AG04449 (cell line): ENCODE measurements at regions not wholly inside any gene's neighbourhood (a gene's known extent, or its start where the extent isn't known, plus 50 kb on each side); places are given as distances from the start of the nearest gene placed in this dataset.

Source experiments
- CTCF ChIA-PET: fragments of 350-600 bp; formaldehyde crosslinking; extraction: SDS; loops from one replicate; lab custom pipeline; 2021; ENCODE audit warnings: antibody characterized with exemption; lab: Yijun Ruan, JAX
- POLR2A ChIA-PET: fragments of 400-600, 350-600 bp; formaldehyde crosslinking; extraction: SDS; loops from one replicate; lab custom pipeline; 2020; ENCODE audit warnings: antibody characterized with exemption, inconsistent platforms; lab: Yijun Ruan, JAX
- DNase-seq: peaks from one replicate; pipeline ENCODE4 v3.0.0-alpha.2; 2010; ENCODE audit warnings: low read depth, low spot score
- H3K4me3 ChIP-seq: 2 replicates; pipeline ENCODE4 v1.5.1; 2011; ENCODE audit warnings: low read depth, mild to moderate bottlenecking, control low read depth, low read length
- TF ChIP-seq, protein P1 (sequence below): IDR thresholded peaks from one replicate; pipeline ENCODE4 v1.5.1; 2011; ENCODE audit warnings: mild to moderate bottlenecking, moderate library complexity, low read length, control low read depth, inconsistent platforms; ENCODE audit not compliant: insufficient read depth; ENCODE audit errors: missing control alignments

DNA sequence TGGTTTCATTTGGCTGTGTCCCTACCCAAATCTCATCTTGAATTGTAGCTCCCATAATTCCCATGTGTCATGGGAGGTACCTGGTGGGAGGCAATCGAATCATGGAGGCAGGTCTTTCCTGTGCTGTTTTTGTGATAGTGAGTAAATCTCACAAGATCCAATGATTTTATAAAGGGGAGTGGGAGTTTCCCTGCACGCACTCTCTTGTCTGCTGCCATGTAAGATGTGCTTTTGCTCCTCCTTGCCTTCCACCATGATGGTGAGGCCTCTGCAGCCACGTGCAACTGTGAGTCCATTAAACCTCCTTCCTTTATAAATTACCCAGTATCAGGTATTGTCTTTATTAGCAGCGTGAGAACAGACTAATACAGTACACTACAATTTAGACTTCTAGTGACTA is 67.5 kb upstream of the LINC01488 start:
- DNase-seq, result no peak
- no peak overlapping the region for H3K4me3 ChIP-seq
- TF ChIP-seq, protein P1, sequence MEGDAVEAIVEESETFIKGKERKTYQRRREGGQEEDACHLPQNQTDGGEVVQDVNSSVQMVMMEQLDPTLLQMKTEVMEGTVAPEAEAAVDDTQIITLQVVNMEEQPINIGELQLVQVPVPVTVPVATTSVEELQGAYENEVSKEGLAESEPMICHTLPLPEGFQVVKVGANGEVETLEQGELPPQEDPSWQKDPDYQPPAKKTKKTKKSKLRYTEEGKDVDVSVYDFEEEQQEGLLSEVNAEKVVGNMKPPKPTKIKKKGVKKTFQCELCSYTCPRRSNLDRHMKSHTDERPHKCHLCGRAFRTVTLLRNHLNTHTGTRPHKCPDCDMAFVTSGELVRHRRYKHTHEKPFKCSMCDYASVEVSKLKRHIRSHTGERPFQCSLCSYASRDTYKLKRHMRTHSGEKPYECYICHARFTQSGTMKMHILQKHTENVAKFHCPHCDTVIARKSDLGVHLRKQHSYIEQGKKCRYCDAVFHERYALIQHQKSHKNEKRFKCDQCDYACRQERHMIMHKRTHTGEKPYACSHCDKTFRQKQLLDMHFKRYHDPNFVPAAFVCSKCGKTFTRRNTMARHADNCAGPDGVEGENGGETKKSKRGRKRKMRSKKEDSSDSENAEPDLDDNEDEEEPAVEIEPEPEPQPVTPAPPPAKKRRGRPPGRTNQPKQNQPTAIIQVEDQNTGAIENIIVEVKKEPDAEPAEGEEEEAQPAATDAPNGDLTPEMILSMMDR, result no peak
- ChIA-PET POLR2A (no interaction called here), CTCF (no interaction called here)

DNA sequence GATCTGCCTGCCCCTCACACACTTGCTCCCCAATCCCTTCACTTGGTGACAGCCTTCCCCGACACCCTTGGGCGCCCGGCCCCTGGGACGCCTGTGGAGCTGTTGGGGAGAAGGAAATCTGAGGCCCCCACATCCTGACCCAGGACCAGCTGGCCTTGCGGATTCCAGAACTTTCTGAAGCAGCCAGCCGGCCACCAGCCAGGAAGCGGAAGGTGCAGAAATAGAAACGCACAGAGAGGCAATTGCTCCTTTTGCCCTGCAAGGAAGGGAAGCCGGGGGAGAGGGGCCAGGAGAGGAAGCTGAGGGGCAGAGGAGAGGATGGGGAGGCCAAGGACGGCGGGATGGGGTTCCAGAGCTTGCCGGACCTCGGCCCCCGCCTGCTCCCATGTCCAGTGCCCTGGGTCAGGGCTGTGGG is 66.7 kb upstream of the LINC01488 start:
- TF ChIP-seq, protein P1, result no peak
- POLR2A ChIA-PET, result no interaction called here
- H3K4me3 ChIP-seq, result no peak overlapping the region
- CTCF ChIA-PET, result interaction anchor here (1.3 kb wide), 1 partner anchor 283 kb away, joined by 3 read pairs; no protein-coding TSS in a partner anchor
- DNase-seq, result no peak

DNA sequence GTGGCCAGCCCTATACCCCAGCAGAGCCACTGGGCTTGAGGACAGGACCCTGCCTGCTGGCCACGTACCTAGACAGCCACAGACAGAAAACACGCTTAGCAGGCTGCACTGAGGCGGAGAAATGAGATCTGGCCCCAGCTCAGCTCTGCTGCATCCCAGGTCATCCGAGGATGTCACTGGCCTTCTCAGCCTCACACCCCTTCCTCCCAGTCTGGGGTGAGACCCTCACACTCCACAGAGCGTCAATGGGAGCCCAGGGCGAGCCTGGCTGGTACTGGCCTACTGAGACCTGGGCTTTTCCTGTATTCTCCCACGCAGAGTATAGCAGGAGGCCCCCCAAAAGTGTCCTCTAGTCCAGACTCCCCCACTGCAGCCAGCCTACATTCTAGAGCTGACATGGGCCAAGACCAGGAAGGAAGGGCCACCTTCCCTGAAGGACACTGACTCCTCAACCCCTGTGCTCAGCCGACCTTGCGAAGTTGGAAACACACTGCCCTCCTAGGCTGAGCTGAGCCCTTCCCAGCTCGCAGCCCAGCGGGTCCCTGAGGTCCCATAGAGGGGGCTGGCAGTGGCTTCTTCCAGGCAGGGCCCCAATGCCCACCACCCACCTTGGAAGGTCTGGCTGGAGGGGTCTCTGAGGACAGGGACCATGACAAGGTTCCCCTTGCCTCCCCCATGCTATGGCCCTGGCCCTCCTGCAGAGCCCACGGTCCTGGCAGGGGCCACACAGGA is 65.9 kb upstream of the LINC01488 start:
- ChIA-PET CTCF (interaction anchor here (1.3 kb wide), 1 partner anchor 284 kb away, joined by 3 read pairs; no protein-coding TSS in a partner anchor), POLR2A (no interaction called here)
- H3K4me3 ChIP-seq, result no peak overlapping the region
- TF ChIP-seq, protein P1, result no peak
- no peak for DNase-seq

DNA sequence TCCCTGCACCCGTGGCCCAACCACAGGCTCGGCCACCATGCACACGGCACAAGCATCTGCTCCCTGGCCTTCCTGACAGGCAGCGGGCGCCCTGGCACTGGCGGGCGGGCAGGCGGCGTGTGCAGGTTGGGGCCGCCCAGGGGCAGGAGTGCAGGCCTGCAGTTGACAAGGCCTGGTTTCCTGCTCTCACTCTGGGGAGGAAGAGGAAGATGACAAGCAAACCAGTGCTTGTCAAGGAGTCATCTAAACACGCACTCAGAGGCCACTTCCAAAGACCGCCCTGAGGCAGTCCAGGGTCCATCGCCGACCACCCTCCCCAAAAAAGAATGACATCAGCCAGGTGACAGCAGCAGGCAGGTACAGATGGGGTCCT is 65.3 kb upstream of the LINC01488 start:
- TF ChIP-seq, protein P1, result no peak
- ChIA-PET CTCF (interaction anchor here (1.7 kb wide), 1 partner anchor 9 kb away, joined by 7 read pairs; no protein-coding TSS in a partner anchor), POLR2A (interaction anchor here (0.6 kb wide), 1 partner anchor 239 kb away, joined by 4 read pairs; no protein-coding TSS in a partner anchor)
- DNase-seq, result no peak
- no peak overlapping the region for H3K4me3 ChIP-seq

DNA sequence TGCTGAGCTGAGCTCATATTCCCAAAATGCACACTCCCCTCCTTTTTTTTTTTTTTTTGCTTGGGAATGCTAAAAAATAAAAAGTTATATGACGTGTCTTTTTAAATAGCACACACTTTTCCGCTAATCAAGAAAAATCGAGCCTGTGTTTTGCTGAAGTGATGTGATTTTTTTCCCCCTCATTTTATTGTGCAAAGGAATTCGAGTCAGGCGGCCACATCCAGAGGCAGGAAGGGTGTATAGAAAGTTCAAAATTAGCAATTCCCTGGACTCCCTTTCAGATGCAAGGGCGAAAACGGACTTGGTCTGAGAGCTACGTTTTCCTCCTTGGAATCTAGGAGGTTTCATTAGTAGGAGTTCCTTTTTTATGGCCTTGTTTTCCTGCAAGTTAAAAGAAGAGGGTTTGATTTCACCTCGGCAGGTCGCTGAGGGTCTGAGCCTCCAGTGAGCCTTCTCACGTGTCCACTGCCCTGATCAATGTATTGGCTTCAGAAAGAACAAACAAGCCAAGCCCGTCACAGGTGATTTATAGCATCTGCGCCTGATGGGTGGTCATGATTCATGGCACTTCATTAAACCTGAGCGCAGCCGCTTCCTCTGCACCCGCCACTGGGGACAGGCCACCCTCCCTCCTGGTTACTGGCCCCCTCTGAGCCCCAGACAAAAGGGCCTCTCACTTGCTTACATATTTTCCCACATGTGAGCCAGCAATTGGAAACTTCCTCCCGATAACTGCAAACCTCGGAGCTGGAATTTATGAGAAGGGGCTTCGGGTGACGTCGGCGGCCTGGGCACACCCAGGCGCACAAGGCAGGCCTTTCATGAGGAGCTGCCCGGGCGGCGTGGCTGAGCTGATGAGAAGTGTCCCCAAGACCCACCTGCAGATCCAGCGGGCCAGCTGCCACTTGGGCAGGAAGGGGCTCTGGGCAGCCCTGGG is 64.4 kb upstream of the LINC01488 start:
- CTCF ChIA-PET, result interaction anchor here (1.7 kb wide), 1 partner anchor 10 kb away, joined by 7 read pairs; no protein-coding TSS in a partner anchor
- DNase-seq, result no peak

More for the DNA sequence above, 64.4 kb upstream of the LINC01488 start:
- TF ChIP-seq, protein P1, result no peak
- POLR2A ChIA-PET, result interaction anchor here (0.6 to 0.7 kb wide), 2 partner anchors 238 to 293 kb away, joined by 3 to 4 read pairs; no protein-coding TSS in a partner anchor
- no peak overlapping the region for H3K4me3 ChIP-seq
